ENCODE measurements at regions not wholly inside any gene's neighbourhood (a gene's known extent, or its start where the extent isn't known, plus 50 kb on each side); places are given as distances from the start of the nearest gene placed in this dataset.

GRCh38 chr5:111848476-111848875 lies 91.5 kb upstream of the NREP start:
- no peak for DNase-seq (ENCODE audit: low read depth)
- no peak overlapping the region for H3K4me3 ChIP-seq (ENCODE audit: control insufficient read depth, low read depth, low read length)
- TF ChIP-seq CTCF (IDR thresholded peaks at IDR 0.05; ENCODE audit: control insufficient read depth, insufficient read depth, low read depth, low read length, missing control alignments): no peak

- no peak for DNase-seq (ENCODE audit: low read depth)
- no peak overlapping the region for H3K4me3 ChIP-seq (ENCODE audit: control insufficient read depth, low read depth, low read length)
- TF ChIP-seq CTCF (IDR thresholded peaks at IDR 0.05; ENCODE audit: control insufficient read depth, insufficient read depth, low read depth, low read length, missing control alignments): no peak
Measured at GRCh38 chr5:111847052-111847925, 90.3 kb upstream of the NREP start.

GRCh38 chr5:111840036-111840674 lies 83.2 kb upstream of the NREP start:
- H3K4me3 ChIP-seq (ENCODE audit: control insufficient read depth, low read depth, low read length): no peak overlapping the region
- no peak for TF ChIP-seq CTCF (IDR thresholded peaks at IDR 0.05; ENCODE audit: control insufficient read depth, insufficient read depth, low read depth, low read length, missing control alignments)
- no peak for DNase-seq (ENCODE audit: low read depth)

- H3K4me3 ChIP-seq (ENCODE audit: control insufficient read depth, low read depth, low read length): no peak overlapping the region
- DNase-seq (ENCODE audit: low read depth): no peak
- TF ChIP-seq CTCF (IDR thresholded peaks at IDR 0.05; ENCODE audit: control insufficient read depth, insufficient read depth, low read depth, low read length, missing control alignments): no peak
Measured at GRCh38 chr5:111839438-111839837, 82.4 kb upstream of the NREP start.

GRCh38 chr5:111836426-111836825 lies 79.4 kb upstream of the NREP start:
- H3K4me3 ChIP-seq (ENCODE audit: control insufficient read depth, low read depth, low read length): no peak overlapping the region
- no peak for DNase-seq (ENCODE audit: low read depth)
- TF ChIP-seq CTCF (IDR thresholded peaks at IDR 0.05; ENCODE audit: control insufficient read depth, insufficient read depth, low read depth, low read length, missing control alignments): no peak

- no peak overlapping the region for H3K4me3 ChIP-seq (ENCODE audit: control insufficient read depth, low read depth, low read length)
- peak; percentile 7 for DNase-seq (ENCODE audit: low read depth)
- TF ChIP-seq CTCF (IDR thresholded peaks at IDR 0.05; ENCODE audit: control insufficient read depth, insufficient read depth, low read depth, low read length, missing control alignments): no peak
Measured at GRCh38 chr5:111834926-111835599, 78.1 kb upstream of the NREP start.

Data from AG09309 (cell line).